ENCODE measurements at regions not wholly inside any gene's neighbourhood (a gene's known extent, or its start where the extent isn't known, plus 50 kb on each side); places are given as distances from the start of the nearest gene placed in this dataset.
A peak's percentile ranks its signal among the peaks of the same experiment; 100 is the strongest.

DNA sequence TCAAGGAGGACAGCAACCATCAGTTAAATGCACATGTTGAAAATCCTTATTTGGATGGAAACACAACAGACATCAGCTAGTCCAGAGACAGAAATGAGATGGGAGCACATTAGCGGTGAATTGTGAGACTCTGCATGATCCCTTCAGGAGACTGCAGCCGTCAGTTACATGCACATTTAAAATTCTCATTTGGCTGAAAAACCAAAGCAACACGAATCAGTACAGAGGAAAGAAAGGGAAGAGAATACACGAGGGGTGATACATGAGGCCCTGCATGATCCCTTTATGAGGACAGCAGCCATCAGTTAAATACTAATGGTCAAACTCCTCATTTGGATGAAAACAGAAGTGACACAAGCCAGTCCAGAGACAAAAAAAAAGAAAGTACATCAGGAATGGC lies 123.4 kb downstream of the PTPRS start:
- 94% methylated on average over 4 of the region's 4 CpGs for WGBS (ENCODE audit: low lambda C conversion rate)
- no peak for TF ChIP-seq ZNF558 (CRISPR knock-in tag; IDR thresholded peaks at IDR 0.05; ENCODE audit: borderline replicate concordance)
- TF ChIP-seq ZSCAN30 (CRISPR knock-in tag; IDR thresholded peaks at IDR 0.05) = peak; percentile 99
- no peak for TF ChIP-seq ZNF350 (CRISPR knock-in tag; IDR thresholded peaks at IDR 0.05; ENCODE audit: borderline replicate concordance, low read depth)

DNA sequence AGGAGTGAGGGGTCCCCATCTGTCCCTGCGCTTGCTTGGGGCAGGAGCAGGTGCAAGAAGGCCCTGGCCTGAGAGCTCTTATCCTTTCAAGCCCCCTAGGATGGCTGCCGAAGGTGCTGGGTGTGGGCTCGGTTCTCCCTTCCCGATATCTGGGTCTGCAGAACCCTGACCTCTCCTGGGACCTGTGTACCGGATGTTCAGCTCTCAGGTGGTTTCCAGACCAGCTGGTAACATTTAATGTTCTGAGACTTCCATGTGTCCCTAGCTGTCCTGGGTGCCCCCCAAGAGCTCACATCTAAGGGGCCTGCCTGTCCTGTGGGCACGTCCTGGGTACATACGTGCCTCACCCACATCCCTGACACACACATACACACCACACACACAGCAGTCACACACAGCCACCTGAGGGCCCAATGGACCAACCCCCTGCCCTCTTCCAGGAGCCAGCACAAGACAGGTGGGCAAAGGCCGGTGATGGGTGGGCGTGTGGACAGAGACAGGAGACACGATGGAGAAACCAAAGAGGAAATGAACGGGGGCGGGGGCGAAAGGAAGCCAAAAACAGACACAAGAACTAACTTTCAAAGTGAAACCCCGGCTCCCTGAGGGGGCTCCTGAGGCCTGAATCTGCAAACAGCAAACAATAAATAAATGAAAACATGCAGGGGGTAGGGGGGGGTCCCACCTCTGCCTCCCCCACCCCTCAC lies 124.3 kb downstream of the PTPRS start:
- Histone ChIP-seq H3K79me2 (ENCODE audit: insufficient read depth, low read length) (no peaks in the 10 kb centered on the region), H3K4me2 (ENCODE audit: low read depth, low read length) (no peak overlapping the region), H3K27ac (ENCODE audit: extremely low read length, insufficient read depth, low read length) (no peak overlapping the region), H3K4me1 (ENCODE audit: insufficient read depth, low read length) (no peaks in the 10 kb centered on the region), H2AFZ (ENCODE audit: low read length) (no peak overlapping the region), H4K20me1 (ENCODE audit: insufficient read depth, low read length) (no peaks in the 10 kb centered on the region), H3K9ac (ENCODE audit: insufficient read depth, low read depth, low read length) (no peak overlapping the region), H3K4me3 (replicated peaks in 1 of 3; ENCODE audit: insufficient read depth in 1 of 3, low read depth in 2 of 3, low read length in 3 of 3) (no peak overlapping the region), H3K9me3 (ENCODE audit: low read length) (no peaks in the 10 kb centered on the region), H3K27me3 (ENCODE audit: control insufficient read depth in 1 of 2, insufficient read depth in 2 of 2, low read length in 2 of 2) (no peaks in the 10 kb centered on the region), H3K36me3 (replicated peaks in 1 of 2; ENCODE audit: control insufficient read depth in 1 of 2, insufficient read depth in 2 of 2, low read length in 2 of 2) (peaks cover 21 to 72% of the 10 kb centered on the region in 2 experiments)
- ATAC-seq = no peak
- ChIA-PET CTCF (ENCODE audit: low intra/inter-chr PET ratio, low total read pairs) (no interaction called here), POLR2A (interaction anchor here (0.6 kb wide), 1 partner anchor 11 kb away, joined by 4 read pairs; no protein-coding TSS in a partner anchor)
- DNase-seq (ENCODE audit: low spot score) = no peak
- no peak for FAIRE-seq
- 98% methylated on average over 9 of the region's 14 CpGs for WGBS (ENCODE audit: low lambda C conversion rate)
- in situ Hi-C loops (cut with HindIII; ENCODE audit: extremely low pct_ligation_motif_present, low pct_unique_long_range_greater_than_20kb) (no loop called here), intact Hi-C loops (cut with micrococcal nuclease; ENCODE audit: unreplicated experiment) (no loop called here)
- no TSS peak for BruUV-seq (replicated peaks)
- TF ChIP-seq ZNF782 (CRISPR knock-in tag; IDR thresholded peaks at IDR 0.05; ENCODE audit: borderline replicate concordance) (no peak), ZBTB10 (CRISPR knock-in tag; IDR thresholded peaks at IDR 0.05; ENCODE audit: borderline replicate concordance) (no peak), CTCF (CRISPR knock-in tag; IDR thresholded peaks at IDR 0.05) (no peak), MXD1 (CRISPR knock-in tag; IDR thresholded peaks at IDR 0.05) (no peak), ZNF629 (CRISPR knock-in tag; conservative IDR thresholded peaks at IDR 0.05) (no peak), PBX2 (CRISPR knock-in tag; IDR thresholded peaks at IDR 0.05) (no peak), ZNF124 (CRISPR knock-in tag; IDR thresholded peaks at IDR 0.05) (no peak), HNRNPH1 (optimal IDR thresholded peaks at IDR 0.05; ENCODE audit: low read depth, low read length) (no peak), TP53 (CRISPR knock-in tag; conservative IDR thresholded peaks at IDR 0.05) (no peak)

More for the DNA sequence above, 123.4 kb downstream of the PTPRS start:
- Histone ChIP-seq H4K20me1 (ENCODE audit: insufficient read depth, low read length) (no peaks in the 10 kb centered on the region), H3K27ac (ENCODE audit: extremely low read length, insufficient read depth, low read length) (no peak overlapping the region), H3K9ac (ENCODE audit: insufficient read depth, low read depth, low read length) (no peak overlapping the region), H3K4me1 (ENCODE audit: insufficient read depth, low read length) (no peaks in the 10 kb centered on the region), H3K79me2 (ENCODE audit: insufficient read depth, low read length) (no peaks in the 10 kb centered on the region), H3K36me3 (replicated peaks in 1 of 2; ENCODE audit: control insufficient read depth in 1 of 2, insufficient read depth in 2 of 2, low read length in 2 of 2) (peaks cover 15 to 69% of the 10 kb centered on the region in 2 experiments), H3K27me3 (ENCODE audit: control insufficient read depth in 1 of 2, insufficient read depth in 2 of 2, low read length in 2 of 2) (no peaks in the 10 kb centered on the region), H3K4me2 (ENCODE audit: low read depth, low read length) (no peak overlapping the region), H3K9me3 (ENCODE audit: low read length) (no peaks in the 10 kb centered on the region), H3K4me3 (replicated peaks in 1 of 3; ENCODE audit: insufficient read depth in 1 of 3, low read depth in 2 of 3, low read length in 3 of 3) (no peak overlapping the region), H2AFZ (ENCODE audit: low read length) (no peak overlapping the region)
- in situ Hi-C loops (cut with HindIII; ENCODE audit: extremely low pct_ligation_motif_present, low pct_unique_long_range_greater_than_20kb) (no loop called here), intact Hi-C loops (cut with micrococcal nuclease; ENCODE audit: unreplicated experiment) (no loop called here)
- ATAC-seq (no peak), FAIRE-seq (no peak), DNase-seq (ENCODE audit: low spot score) (no peak)
- no TSS peak for BruUV-seq (replicated peaks)
- POLR2A ChIA-PET = no interaction called here
- CTCF ChIA-PET (ENCODE audit: low intra/inter-chr PET ratio, low total read pairs) = no interaction called here

All from HepG2 (cell line).